Vagina (tissue), 2 donors: ENCODE measurements at regions not wholly inside any gene's neighbourhood (a gene's known extent, or its start where the extent isn't known, plus 50 kb on each side); places are given as distances from the start of the nearest gene placed in this dataset.

Experiments
- DNase-seq, 2 donors: peaks; one replicate each; pipeline ENCODE4 v3.0.0-alpha.2; 2017; ENCODE audit errors: extremely low spot score in 2 of 2
- H3K27ac ChIP-seq: fragments of 200-600 bp; sonication (generic); one replicate; pipeline ENCODE4 v1.5.1; 2019
- H3K27me3 ChIP-seq: fragments of 200-600 bp; sonication (generic); one replicate; pipeline ENCODE4 v1.5.1; 2019
- H3K36me3 ChIP-seq, 2 donors: fragments of 200-600 bp; sonication (generic); one replicate each; pipeline ENCODE4 v1.5.1; 2017 to 2019
- H3K4me1 ChIP-seq: fragments of 200-600 bp; sonication (generic); one replicate; pipeline ENCODE4 v1.5.1; 2019
- H3K4me3 ChIP-seq, 2 donors: fragments of 200-600 bp; sonication (generic); 1 replicate in 1 of 2; 2 replicates in 1 of 2; pipeline ENCODE4 v1.5.1; 2016 to 2019
- H3K9me3 ChIP-seq: fragments of 200-600 bp; sonication (generic); one replicate; pipeline ENCODE4 v1.5.1; 2019
- POLR2A ChIP-seq, 2 donors: fragments of 450-650 bp; IDR thresholded peaks; one replicate each; pipeline ENCODE4 v1.6.1; 2017; ENCODE audit warnings: antibody characterized with exemption in 2 of 2, mild to moderate bottlenecking in 2 of 2, moderate library complexity in 2 of 2
- POLR2AphosphoS5 ChIP-seq, 2 donors: sonication (generic); formaldehyde crosslinking; IDR thresholded peaks; one replicate each; pipeline ENCODE4 v1.9.0; 2017; ENCODE audit warnings: antibody characterized with exemption in 2 of 2, mild to moderate bottlenecking in 2 of 2, low read depth in 1 of 2; ENCODE audit not compliant: insufficient read depth in 1 of 2
- intact Hi-C: fragments of 100-400 bp; cut with DNase I; formaldehyde crosslinking; loops from one replicate; pipeline ENCODE4 v1.15.1; 2023
- TF ChIP-seq, protein P1 (sequence below), 3 experiments: fragments of 450-650 bp in 2 of 3; fragments of 200-600 bp in 1 of 3; sonication (generic) in 1 of 3; IDR thresholded peaks; one replicate each; pipeline ENCODE4 v1.5.1; 2017 to 2019; ENCODE audit warnings: antibody characterized with exemption in 3 of 3, mild to moderate bottlenecking in 2 of 3, moderate library complexity in 2 of 3

DNA sequence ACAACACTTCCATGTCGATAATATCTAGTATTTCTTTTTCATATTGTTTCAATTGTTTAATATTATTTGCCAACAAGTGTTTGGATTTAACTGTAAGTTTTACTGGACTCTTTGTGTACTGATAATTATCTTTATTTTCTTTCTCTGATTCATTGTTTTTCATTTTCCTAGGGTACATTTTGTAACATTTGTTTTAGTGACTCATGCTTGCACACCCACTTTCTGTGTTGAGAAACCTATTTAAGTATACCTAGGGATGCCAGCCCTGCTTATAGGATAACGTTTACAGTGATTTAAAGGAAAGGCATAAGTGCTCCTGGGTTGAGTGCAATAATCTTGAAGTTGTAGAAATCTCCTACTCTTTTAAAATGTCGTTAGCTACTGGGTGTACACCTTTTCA is 1386.0 kb upstream of the ADGRL4 start:
- intact Hi-C loops, result no loop called here
- no peak overlapping the region for H3K27ac ChIP-seq
- TF ChIP-seq, protein P1, sequence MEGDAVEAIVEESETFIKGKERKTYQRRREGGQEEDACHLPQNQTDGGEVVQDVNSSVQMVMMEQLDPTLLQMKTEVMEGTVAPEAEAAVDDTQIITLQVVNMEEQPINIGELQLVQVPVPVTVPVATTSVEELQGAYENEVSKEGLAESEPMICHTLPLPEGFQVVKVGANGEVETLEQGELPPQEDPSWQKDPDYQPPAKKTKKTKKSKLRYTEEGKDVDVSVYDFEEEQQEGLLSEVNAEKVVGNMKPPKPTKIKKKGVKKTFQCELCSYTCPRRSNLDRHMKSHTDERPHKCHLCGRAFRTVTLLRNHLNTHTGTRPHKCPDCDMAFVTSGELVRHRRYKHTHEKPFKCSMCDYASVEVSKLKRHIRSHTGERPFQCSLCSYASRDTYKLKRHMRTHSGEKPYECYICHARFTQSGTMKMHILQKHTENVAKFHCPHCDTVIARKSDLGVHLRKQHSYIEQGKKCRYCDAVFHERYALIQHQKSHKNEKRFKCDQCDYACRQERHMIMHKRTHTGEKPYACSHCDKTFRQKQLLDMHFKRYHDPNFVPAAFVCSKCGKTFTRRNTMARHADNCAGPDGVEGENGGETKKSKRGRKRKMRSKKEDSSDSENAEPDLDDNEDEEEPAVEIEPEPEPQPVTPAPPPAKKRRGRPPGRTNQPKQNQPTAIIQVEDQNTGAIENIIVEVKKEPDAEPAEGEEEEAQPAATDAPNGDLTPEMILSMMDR (IDR thresholded peaks at IDR 0.05), result no peak
- TF ChIP-seq POLR2AphosphoS5 (IDR thresholded peaks at IDR 0.05; ENCODE audit: insufficient read depth in 1 of 2, low read depth in 1 of 2) (no peak), POLR2A (IDR thresholded peaks at IDR 0.05) (no peak)
- no peaks in the 10 kb centered on the region for H3K27me3 ChIP-seq
- H3K9me3 ChIP-seq, result no peaks in the 10 kb centered on the region
- H3K36me3 ChIP-seq, result no peaks in the 10 kb centered on the region
- DNase-seq, result no peak
- no peak overlapping the region for H3K4me3 ChIP-seq
- no peaks in the 10 kb centered on the region for H3K4me1 ChIP-seq

DNA sequence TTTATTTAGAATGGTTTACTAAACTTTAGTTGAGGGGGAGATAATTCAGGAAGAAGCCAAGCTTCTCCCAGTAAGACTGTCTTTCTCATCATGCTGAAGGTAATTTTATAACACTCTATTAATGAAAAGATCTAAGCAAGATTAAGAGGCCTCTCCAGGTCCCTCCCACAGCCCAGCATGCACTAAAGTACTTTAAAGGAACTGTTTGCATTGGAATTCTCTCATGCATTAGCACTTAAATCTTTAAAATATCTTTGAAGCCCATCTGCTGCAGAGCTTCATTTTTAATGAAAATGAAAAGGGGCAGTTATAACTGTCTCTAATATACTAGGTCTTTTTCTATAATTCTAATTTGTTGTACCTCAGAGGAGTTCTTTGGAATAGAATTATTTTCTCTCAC is 1379.1 kb upstream of the ADGRL4 start:
- Histone ChIP-seq H3K4me1 (no peaks in the 10 kb centered on the region), H3K27me3 (no peaks in the 10 kb centered on the region), H3K4me3 (no peak overlapping the region), H3K9me3 (no peaks in the 10 kb centered on the region), H3K36me3 (no peaks in the 10 kb centered on the region), H3K27ac (no peak overlapping the region)
- intact Hi-C loops, result no loop called here
- TF ChIP-seq, protein P1 (IDR thresholded peaks at IDR 0.05), result no peak
- no peak for TF ChIP-seq POLR2AphosphoS5 (IDR thresholded peaks at IDR 0.05; ENCODE audit: insufficient read depth in 1 of 2, low read depth in 1 of 2)
- TF ChIP-seq POLR2A (IDR thresholded peaks at IDR 0.05), result no peak
- no peak for DNase-seq

- no peaks in the 10 kb centered on the region for H3K36me3 ChIP-seq
- H3K9me3 ChIP-seq, result no peaks in the 10 kb centered on the region
- no peak overlapping the region for H3K27ac ChIP-seq
- H3K4me3 ChIP-seq, result no peak overlapping the region
- intact Hi-C loops, result no loop called here
- H3K27me3 ChIP-seq, result no peaks in the 10 kb centered on the region
- H3K4me1 ChIP-seq, result no peaks in the 10 kb centered on the region
- TF ChIP-seq, protein P1 (IDR thresholded peaks at IDR 0.05), result no peak
- no peak for TF ChIP-seq POLR2AphosphoS5 (IDR thresholded peaks at IDR 0.05; ENCODE audit: insufficient read depth in 1 of 2, low read depth in 1 of 2)
- no peak for TF ChIP-seq POLR2A (IDR thresholded peaks at IDR 0.05)
- DNase-seq, result no peak
Observed at GRCh38 chr1:80384959-80385358, 1378.4 kb upstream of the ADGRL4 start.

- Histone ChIP-seq H3K9me3 (no peaks in the 10 kb centered on the region), H3K36me3 (no peaks in the 10 kb centered on the region), H3K4me3 (no peak overlapping the region), H3K27ac (no peak overlapping the region), H3K27me3 (no peaks in the 10 kb centered on the region), H3K4me1 (no peaks in the 10 kb centered on the region)
- no peak for TF ChIP-seq POLR2A (IDR thresholded peaks at IDR 0.05)
- TF ChIP-seq, protein P1 (IDR thresholded peaks at IDR 0.05), result no peak
- no peak for TF ChIP-seq POLR2AphosphoS5 (IDR thresholded peaks at IDR 0.05; ENCODE audit: insufficient read depth in 1 of 2, low read depth in 1 of 2)
- intact Hi-C loops, result no loop called here
- no peak for DNase-seq
Observed at GRCh38 chr1:80384083-80384830, 1377.7 kb upstream of the ADGRL4 start.

GRCh38 chr1:80375662-80376061 is 1369.1 kb upstream of the ADGRL4 start:
- H3K4me1 ChIP-seq, result no peaks in the 10 kb centered on the region
- H3K9me3 ChIP-seq, result no peaks in the 10 kb centered on the region
- no peak for TF ChIP-seq POLR2A (IDR thresholded peaks at IDR 0.05)
- TF ChIP-seq, protein P1 (IDR thresholded peaks at IDR 0.05), result no peak
- TF ChIP-seq POLR2AphosphoS5 (IDR thresholded peaks at IDR 0.05; ENCODE audit: insufficient read depth in 1 of 2, low read depth in 1 of 2), result no peak
- intact Hi-C loops, result no loop called here
- DNase-seq, result no peak
- no peaks in the 10 kb centered on the region for H3K27me3 ChIP-seq
- no peak overlapping the region for H3K4me3 ChIP-seq
- H3K36me3 ChIP-seq, result no peaks in the 10 kb centered on the region
- H3K27ac ChIP-seq, result no peak overlapping the region
